ENCODE measurements at regions not wholly inside any gene's neighbourhood (a gene's known extent, or its start where the extent isn't known, plus 50 kb on each side); places are given as distances from the start of the nearest gene placed in this dataset.
"Not testable (repeated sequence)": the region's sequence is repeated elsewhere in the genome, so short reads cannot be mapped to it uniquely, and the experiment has no call there.

DNA sequence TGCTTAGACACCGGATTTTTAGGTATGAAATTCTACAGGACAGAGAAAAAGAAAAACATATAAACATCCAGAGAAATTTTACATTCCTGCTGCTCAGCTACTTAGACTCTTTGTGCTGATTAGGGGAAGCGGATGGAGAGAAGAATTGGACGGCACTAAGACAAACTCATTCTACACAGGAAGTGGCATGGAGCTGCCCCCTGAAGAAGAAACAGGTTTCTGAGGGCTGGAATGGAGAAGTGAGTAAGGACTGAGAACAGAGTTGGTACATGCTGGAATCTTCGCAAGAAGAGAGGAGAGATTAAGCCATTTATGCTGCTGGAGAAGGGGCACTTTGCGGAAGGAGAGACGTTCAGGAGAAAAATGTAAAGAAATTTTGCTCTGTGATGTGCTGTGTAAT, 253.0 kb upstream of the ERBB4 start:
- TF ChIP-seq, protein P1, sequence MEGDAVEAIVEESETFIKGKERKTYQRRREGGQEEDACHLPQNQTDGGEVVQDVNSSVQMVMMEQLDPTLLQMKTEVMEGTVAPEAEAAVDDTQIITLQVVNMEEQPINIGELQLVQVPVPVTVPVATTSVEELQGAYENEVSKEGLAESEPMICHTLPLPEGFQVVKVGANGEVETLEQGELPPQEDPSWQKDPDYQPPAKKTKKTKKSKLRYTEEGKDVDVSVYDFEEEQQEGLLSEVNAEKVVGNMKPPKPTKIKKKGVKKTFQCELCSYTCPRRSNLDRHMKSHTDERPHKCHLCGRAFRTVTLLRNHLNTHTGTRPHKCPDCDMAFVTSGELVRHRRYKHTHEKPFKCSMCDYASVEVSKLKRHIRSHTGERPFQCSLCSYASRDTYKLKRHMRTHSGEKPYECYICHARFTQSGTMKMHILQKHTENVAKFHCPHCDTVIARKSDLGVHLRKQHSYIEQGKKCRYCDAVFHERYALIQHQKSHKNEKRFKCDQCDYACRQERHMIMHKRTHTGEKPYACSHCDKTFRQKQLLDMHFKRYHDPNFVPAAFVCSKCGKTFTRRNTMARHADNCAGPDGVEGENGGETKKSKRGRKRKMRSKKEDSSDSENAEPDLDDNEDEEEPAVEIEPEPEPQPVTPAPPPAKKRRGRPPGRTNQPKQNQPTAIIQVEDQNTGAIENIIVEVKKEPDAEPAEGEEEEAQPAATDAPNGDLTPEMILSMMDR (IDR thresholded peaks at IDR 0.05): no peak
- Histone ChIP-seq H3K4me1 (ENCODE audit: control insufficient read depth, insufficient read depth, low read length) (no peaks in the 10 kb centered on the region), H3K9me3 (ENCODE audit: control insufficient read depth, insufficient read depth, low read length) (no peaks in the 10 kb centered on the region), H3K27me3 (ENCODE audit: control insufficient read depth, insufficient read depth, low read length) (no peaks in the 10 kb centered on the region), H3K4me3 (ENCODE audit: low read length) (no peak overlapping the region), H3K27ac (ENCODE audit: low read length) (no peak overlapping the region), H3K36me3 (ENCODE audit: control insufficient read depth, insufficient read depth, low read length) (no peaks in the 10 kb centered on the region)
- H3K36me3 Mint-ChIP-seq: peaks cover 9% of the 10 kb centered on the region
- H3K27ac Mint-ChIP-seq: no peak overlapping the region
- H3K4me1 Mint-ChIP-seq: peaks cover 36 to 38% of the 10 kb centered on the region in 2 donors
- ATAC-seq (no peak), DNase-seq (no peak)
- intact Hi-C loops (cut with micrococcal nuclease): no loop called here
- no peak overlapping the region for H3K4me3 Mint-ChIP-seq
- H3K27me3 Mint-ChIP-seq (ENCODE audit: low read depth in 2 of 2): no peaks in the 10 kb centered on the region
- WGBS (ENCODE audit: insufficient coverage): 83% methylated on average over 4 of the region's 6 CpGs
- peaks cover 3% of the 10 kb centered on the region in 2 donors for H3K9me3 Mint-ChIP-seq

DNA sequence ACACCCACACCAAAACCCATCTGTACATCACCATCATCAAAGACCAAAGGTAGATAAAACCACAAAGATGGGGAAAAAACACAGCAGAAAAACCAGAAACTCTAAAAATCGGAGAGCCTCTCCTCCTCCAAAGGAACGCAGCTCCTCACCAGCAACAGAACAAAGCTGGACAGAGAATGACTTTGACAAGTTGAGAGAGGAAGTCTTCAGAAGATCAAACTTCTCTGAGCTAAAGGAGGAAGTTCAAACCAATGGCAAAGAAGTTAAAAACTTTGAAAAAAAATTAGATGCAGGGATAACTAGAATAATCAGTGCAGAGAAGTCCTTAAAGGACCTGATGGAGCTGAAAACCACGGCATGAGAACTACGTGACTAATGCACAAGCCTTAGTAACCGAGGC, 247.5 kb upstream of the ERBB4 start:
- H3K27ac Mint-ChIP-seq, ATAC-seq: not testable (repeated sequence)
- 70% methylated on average over 5 of the region's 5 CpGs for WGBS (ENCODE audit: insufficient coverage)

DNA sequence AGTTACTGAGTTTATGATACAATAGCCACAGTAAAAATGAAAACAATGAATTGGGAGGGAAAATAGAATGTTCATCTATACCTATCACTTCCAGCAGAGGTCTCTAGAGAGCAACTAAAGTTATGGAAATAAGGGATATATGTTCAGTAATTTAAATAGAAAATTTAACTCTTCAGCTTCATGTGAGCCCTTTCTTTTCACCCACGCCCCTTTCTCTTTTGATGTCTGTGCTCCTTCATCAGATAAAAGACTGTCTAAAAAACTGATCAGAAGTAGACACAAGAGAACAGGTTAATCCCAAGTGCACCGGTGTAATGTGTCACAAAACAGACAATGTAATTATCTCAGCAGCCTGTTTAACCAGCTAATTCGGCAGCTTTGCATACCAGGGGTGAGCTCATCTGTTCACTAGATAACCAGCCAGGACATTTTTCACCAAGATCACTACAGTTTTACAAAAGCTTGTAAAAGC, 238.5 kb upstream of the ERBB4 start:
- H3K27ac ChIP-seq (ENCODE audit: low read length): no peak overlapping the region
- no peak overlapping the region for H3K4me3 ChIP-seq (ENCODE audit: low read length)
- no peaks in the 10 kb centered on the region for H3K9me3 Mint-ChIP-seq
- H3K4me1 ChIP-seq (ENCODE audit: control insufficient read depth, insufficient read depth, low read length): no peaks in the 10 kb centered on the region
- DNase-seq: peak in 1 of 2 donors; percentile 57
- no peaks in the 10 kb centered on the region for H3K27me3 Mint-ChIP-seq (ENCODE audit: low read depth in 2 of 2)
- TF ChIP-seq, protein P1 (IDR thresholded peaks at IDR 0.05): peak; percentile 86
- peaks cover 3% of the 10 kb centered on the region for H3K9me3 ChIP-seq (ENCODE audit: control insufficient read depth, insufficient read depth, low read length)
- H3K27me3 ChIP-seq (ENCODE audit: control insufficient read depth, insufficient read depth, low read length): no peaks in the 10 kb centered on the region
- peaks cover 15 to 23% of the 10 kb centered on the region in 2 donors for H3K4me1 Mint-ChIP-seq
- peak overlapping the region; percentile 77 for H3K4me3 Mint-ChIP-seq
- H3K36me3 ChIP-seq (ENCODE audit: control insufficient read depth, insufficient read depth, low read length): no peaks in the 10 kb centered on the region
- no peaks in the 10 kb centered on the region for H3K36me3 Mint-ChIP-seq
- peak overlapping the region; percentile 46 to 66 for H3K27ac Mint-ChIP-seq
- ATAC-seq: peak; percentile 66 to 91 (median 79)
- intact Hi-C loops (cut with micrococcal nuclease): loop anchor here (1.0 to 5.0 kb wide), 4 partner anchors 35 to 376 kb away; no protein-coding TSS in a partner anchor
- 27% methylated on average over 3 of the region's 3 CpGs for WGBS (ENCODE audit: insufficient coverage)

More for the DNA sequence above, 247.5 kb upstream of the ERBB4 start:
- intact Hi-C loops (cut with micrococcal nuclease); H3K4me3 Mint-ChIP-seq; H3K4me1 Mint-ChIP-seq; H3K27me3 ChIP-seq (ENCODE audit: control insufficient read depth, insufficient read depth, low read length); H3K27ac ChIP-seq (ENCODE audit: low read length); H3K4me3 ChIP-seq (ENCODE audit: low read length); H3K27me3 Mint-ChIP-seq (ENCODE audit: low read depth in 2 of 2); H3K36me3 ChIP-seq (ENCODE audit: control insufficient read depth, insufficient read depth, low read length); H3K4me1 ChIP-seq (ENCODE audit: control insufficient read depth, insufficient read depth, low read length); DNase-seq; H3K9me3 ChIP-seq (ENCODE audit: control insufficient read depth, insufficient read depth, low read length); H3K9me3 Mint-ChIP-seq: not testable (repeated sequence)
- peaks cover 34% of the 10 kb centered on the region for H3K36me3 Mint-ChIP-seq

DNA sequence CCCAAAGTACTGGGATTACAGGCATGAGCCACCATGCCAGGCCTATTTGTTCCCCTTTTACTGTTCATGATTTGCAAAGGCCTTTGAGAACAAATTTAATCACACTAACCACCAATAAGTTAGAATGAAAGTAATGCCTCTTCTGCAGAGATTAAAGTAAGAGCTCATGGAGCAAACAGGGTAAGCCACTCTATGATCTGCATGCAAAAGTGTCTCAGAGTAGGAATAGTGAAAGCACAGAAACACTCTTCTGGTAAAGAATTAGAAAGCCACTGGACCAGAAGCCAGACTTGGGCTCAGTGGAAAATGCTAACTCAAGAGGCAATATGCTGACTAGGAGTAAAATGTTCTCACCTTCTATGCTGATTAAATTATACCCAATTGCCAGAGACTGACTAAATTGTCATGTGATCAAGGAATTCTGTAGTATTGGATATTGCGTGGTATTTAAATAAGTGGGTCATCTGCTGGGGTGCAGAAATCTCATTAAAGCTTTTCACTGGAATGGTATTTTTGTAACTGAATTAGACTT, 235.3 kb upstream of the ERBB4 start:
- H3K4me1 Mint-ChIP-seq: peaks cover 12 to 18% of the 10 kb centered on the region in 2 donors
- WGBS (ENCODE audit: insufficient coverage): no CpG with 5 or more reads among the region's 1 CpG

More for the DNA sequence above, 235.3 kb upstream of the ERBB4 start:
- DNase-seq: no peak
- intact Hi-C loops (cut with micrococcal nuclease): no loop called here
- Histone ChIP-seq H3K4me1 (ENCODE audit: control insufficient read depth, insufficient read depth, low read length) (no peaks in the 10 kb centered on the region), H3K4me3 (ENCODE audit: low read length) (no peak overlapping the region), H3K27me3 (ENCODE audit: control insufficient read depth, insufficient read depth, low read length) (no peaks in the 10 kb centered on the region), H3K36me3 (ENCODE audit: control insufficient read depth, insufficient read depth, low read length) (no peaks in the 10 kb centered on the region), H3K27ac (ENCODE audit: low read length) (no peak overlapping the region), H3K9me3 (ENCODE audit: control insufficient read depth, insufficient read depth, low read length) (no peaks in the 10 kb centered on the region)
- no peak overlapping the region for H3K4me3 Mint-ChIP-seq
- TF ChIP-seq, protein P1 (IDR thresholded peaks at IDR 0.05): no peak
- no peak overlapping the region for H3K27ac Mint-ChIP-seq
- no peaks in the 10 kb centered on the region for H3K9me3 Mint-ChIP-seq
- H3K27me3 Mint-ChIP-seq (ENCODE audit: low read depth in 2 of 2): no peaks in the 10 kb centered on the region
- H3K36me3 Mint-ChIP-seq: no peaks in the 10 kb centered on the region
- ATAC-seq: no peak

Measured in natural killer cell (primary cell).